ENCODE measurements at regions not wholly inside any gene's neighbourhood (a gene's known extent, or its start where the extent isn't known, plus 50 kb on each side); places are given as distances from the start of the nearest gene placed in this dataset.
"Not testable (repeated sequence)": the region's sequence is repeated elsewhere in the genome, so short reads cannot be mapped to it uniquely, and the experiment has no call there.

- no peak for DNase-seq
Measured at GRCh38 chr1:190679454-190679853, 201.8 kb upstream of the BRINP3 start.

- no peak for DNase-seq
Measured at GRCh38 chr1:190679983-190680382, 202.3 kb upstream of the BRINP3 start.

GRCh38 chr1:190685676-190686075 is 208.0 kb upstream of the BRINP3 start:
- DNase-seq = no peak

DNA sequence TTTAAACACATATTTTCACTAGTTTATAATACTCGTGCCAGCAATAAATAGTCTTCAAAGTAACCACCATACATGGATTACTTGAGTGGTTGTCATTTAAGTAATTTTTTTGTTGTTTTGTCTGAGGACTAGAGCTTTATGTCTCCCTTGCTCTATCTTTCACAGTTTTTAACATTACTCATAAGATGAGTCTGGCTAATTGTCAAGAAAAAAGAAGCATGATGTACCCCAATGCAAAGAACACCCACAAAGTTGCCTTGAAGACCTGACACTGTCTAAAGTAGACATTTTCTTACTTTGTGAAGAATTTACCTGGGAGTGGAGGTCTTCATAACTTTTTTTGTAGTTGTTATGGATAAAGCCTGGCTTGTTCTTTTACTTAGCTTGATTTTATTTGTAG is 210.4 kb upstream of the BRINP3 start:
- no peak for DNase-seq

DNA sequence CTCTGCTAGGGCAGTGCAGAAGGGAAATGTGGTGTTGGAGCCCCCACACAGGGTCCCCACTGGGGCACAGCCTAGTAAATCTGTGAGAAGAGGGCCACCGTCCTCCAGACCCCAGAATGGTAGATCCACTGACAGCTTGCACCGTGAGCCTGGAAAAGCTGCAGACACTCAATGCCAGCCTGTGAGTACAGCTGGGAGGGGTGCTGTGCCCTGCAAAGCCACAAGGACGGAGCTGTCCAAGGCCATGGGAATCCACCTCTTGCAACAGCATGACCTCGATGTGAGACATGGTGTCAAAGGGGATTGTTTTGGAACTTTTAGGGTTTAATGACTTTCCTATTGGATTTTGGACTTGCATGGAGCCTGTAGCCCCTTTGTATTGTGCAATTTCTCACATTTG is 220.8 kb upstream of the BRINP3 start:
- DNase-seq = not testable (repeated sequence)

- no peak for DNase-seq
Measured at GRCh38 chr1:190699165-190699564, 221.5 kb upstream of the BRINP3 start.

- no peak for DNase-seq
Measured at GRCh38 chr1:190708418-190709057, 230.9 kb upstream of the BRINP3 start.

DNA sequence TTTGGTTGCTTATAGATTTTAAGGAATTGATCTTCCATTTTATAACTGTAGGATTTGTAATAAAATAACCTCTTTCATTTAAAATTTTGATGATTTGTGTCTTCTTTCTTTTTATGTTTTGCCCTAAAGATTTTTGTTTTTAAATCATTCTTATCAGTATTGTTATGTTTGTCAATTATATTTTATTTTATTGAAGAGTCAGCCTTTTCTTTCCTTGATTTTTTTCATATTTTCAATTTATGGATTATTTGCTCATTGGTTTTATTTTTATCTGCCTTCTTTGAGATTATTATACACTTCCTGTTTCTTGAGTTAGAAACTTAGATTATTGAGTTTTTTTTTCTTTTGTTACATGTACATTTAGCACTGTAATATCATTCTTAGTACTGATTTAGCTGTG is 233.4 kb upstream of the BRINP3 start:
- DNase-seq = no peak

DNA sequence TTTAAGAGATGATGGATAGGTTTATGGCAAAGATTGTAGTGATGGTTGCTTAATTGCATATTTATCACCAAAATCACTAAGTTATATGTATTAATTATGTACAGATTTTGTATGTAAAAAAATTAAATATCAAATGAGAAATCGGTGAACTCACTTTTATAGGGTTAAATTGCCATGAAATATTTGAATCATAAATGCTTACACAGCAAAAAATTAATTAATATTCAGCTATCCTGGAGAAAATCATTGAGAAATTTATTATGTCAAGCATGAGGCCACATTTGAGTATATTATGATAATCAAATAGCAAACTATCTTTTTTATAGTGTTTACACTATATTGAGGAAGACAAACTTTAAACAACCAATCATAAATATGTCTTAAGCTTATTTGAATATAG is 239.4 kb upstream of the BRINP3 start:
- no peak for DNase-seq

GRCh38 chr1:190736971-190737590 is 259.4 kb upstream of the BRINP3 start:
- no peak for DNase-seq

DNA sequence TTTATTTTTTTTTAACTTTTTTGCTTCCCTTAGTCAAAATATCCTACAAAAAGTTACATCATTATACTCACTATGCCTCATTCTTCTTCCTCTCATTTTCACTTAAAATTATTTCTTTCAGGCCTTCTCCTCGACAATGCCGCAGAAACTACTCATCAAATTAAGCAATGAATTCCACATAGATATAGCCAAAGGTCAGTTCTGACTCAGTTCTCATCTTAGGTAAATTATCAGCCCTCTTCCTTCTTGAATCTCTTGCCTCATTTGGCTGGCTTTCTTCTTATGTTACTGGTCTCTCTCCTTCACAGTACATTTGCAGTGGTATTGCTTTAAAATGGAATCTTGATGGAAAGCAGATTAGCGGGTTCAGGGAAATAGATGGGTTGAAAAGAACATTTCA is 260.7 kb upstream of the BRINP3 start:
- no peak for DNase-seq

- no peak for DNase-seq
Measured at GRCh38 chr1:190739926-190740325, 262.3 kb upstream of the BRINP3 start.

GRCh38 chr1:190747704-190748103 is 270.0 kb upstream of the BRINP3 start:
- DNase-seq = no peak

GRCh38 chr1:190752131-190752530 is 274.5 kb upstream of the BRINP3 start:
- no peak for DNase-seq

GRCh38 chr1:190754666-190755065 is 277.0 kb upstream of the BRINP3 start:
- DNase-seq = peak; percentile 83

DNA sequence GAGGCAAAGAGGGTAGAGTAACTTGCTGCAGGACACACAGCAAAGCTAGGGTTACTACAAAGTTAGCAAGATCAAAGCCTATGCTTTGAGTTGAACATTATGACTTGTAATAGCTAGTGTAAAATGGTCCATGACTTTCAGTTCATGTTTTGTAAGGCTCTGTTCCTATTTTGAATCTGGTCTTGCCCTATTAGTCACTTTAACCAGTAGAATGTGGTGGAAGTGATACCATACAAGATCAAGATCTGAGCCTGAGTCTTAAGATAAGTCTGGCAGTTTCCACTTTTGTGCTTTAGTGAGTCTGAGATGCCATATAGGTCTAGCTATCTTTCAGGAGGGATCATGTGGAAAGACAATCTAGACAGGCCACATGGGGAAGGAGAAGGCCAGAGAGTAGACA is 282.1 kb upstream of the BRINP3 start:
- peak; percentile 33 for DNase-seq

DNA sequence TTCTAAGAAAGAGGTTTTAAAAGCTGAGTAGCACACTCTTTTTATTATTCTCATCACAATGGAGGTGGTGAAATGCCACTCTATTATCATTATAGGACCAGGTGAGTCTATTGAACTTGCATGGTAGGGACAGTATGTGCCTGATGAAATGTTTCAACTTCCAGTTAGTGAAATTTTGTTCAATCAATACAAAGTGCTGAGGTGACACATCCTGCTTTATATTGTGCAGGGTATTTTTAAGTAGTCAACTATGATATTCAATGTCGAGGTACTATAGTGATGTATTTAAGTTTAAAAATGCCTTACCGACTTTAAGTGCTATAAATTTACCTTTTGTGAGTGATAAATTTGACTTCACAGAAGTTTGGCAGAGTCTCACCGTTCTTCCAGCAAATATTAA is 284.7 kb upstream of the BRINP3 start:
- DNase-seq = no peak

GRCh38 chr1:190792873-190793272 is 315.2 kb upstream of the BRINP3 start:
- DNase-seq = no peak

DNA sequence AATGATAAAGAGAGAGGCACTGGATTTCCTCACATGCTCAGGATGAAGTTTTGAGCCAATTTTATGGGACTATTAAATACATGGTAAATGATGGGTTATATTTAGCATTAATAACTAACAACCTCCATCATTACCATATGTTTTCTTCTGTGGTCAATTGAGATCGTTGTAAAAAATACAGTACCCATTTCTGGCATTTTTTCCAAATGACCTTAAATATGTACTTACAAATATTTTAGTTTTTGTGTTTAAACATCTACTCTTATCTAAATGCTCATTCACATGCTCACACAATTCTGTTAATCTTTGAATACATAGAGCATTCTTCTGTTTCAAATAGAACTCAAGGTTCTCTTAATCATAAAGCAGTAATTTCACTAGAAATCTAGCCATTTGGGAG is 330.0 kb upstream of the BRINP3 start:
- DNase-seq = no peak

DNA sequence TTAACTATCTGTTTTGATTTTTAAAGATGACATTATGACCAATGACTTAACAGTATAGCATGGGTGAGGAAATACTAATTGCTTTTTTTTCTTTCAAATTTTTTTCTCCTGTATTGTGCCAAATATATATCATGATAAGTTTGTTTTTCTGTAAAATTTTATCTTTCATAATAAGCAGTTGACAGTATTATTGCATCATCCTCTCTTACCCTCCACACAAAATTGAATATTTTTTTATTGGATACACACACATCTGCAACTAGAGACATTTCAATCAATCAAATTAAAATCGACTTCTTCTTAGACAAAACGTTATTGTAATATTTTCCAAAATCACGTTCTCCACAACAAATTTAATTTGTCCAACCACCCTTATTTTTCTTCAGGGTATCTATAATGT is 330.4 kb upstream of the BRINP3 start:
- no peak for DNase-seq

- DNase-seq = no peak
Measured at GRCh38 chr1:190809312-190809711, 331.6 kb upstream of the BRINP3 start.

- no peak for DNase-seq
Measured at GRCh38 chr1:190812996-190813395, 335.3 kb upstream of the BRINP3 start.

DNA sequence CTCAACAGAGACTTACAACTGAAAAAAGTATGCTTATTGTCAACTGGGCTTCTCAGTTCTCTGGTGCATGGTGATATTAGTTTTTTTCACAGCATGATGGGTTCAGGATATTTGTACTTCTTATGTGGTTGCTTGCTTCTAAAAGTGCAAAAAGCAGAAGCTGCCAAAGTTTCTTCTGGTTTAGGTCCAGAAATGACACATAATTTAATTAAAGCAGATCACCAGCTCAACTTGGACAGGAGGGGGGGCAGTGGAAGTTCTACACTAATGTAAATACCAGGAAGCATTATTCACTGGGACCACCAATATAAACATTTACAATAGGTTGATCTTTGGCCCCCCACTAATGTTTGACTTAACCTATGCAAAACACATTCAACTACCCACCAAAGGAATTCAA is 354.8 kb upstream of the BRINP3 start:
- DNase-seq = no peak

GRCh38 chr1:190835658-190836057 is 358.0 kb upstream of the BRINP3 start:
- no peak for DNase-seq

DNA sequence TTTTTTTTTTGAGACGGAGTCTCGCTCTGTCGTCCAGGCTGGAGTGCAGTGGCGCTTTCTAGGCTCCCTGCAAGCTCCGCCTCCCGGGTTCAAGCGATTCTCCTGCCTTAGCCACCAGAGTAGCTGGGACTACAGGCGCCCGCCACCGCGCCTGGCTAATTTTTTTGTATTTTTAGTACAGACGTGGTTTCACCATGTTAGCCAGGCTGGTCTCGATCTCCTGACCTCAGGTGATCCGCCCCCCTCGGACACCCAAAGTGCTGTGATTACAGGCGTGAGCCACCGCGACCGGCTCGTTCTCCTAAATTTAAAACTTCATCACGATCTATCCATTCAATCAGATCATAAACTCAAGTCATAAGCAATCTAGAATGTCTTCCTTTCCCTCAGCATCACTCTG is 359.5 kb upstream of the BRINP3 start:
- not testable (repeated sequence) for DNase-seq
